HCT116 (cell line): ENCODE measurements at regions not wholly inside any gene's neighbourhood (a gene's known extent, or its start where the extent isn't known, plus 50 kb on each side); places are given as distances from the start of the nearest gene placed in this dataset.

Source experiments
- ATAC-seq: fragments of 200-7000 bp; cut with Tn5 transposase; 2 replicates; pipeline ENCODE4 v1.9.1; 2020; ENCODE audit warnings: mild to moderate bottlenecking, moderate library complexity
- BruUV-seq: library from RNA; stranded (reverse); fragments of 400-500 nt; replicated peaks from 2 replicates; lab custom pipeline; 2021; lab: Mats Ljungman, UMichigan
- CTCF ChIA-PET: fragments of 300-600 bp; sonication (Branson Sonifier 250); formaldehyde crosslinking; loops from one replicate; lab custom pipeline; 2021; ENCODE audit warnings: antibody characterized with exemption; lab: Charles Lee
- POLR2A ChIA-PET: fragments of 300-600, 350-600 bp; sonication (Branson Sonifier 250); formaldehyde crosslinking; loops from one replicate; lab custom pipeline; 2021; ENCODE audit warnings: antibody characterized with exemption; lab: Charles Lee
- RAD21 ChIA-PET, 2 experiments: fragments of 300-600 bp; sonication (Branson Sonifier 250); formaldehyde crosslinking; loops; one replicate each; lab custom pipeline; 2023; ENCODE audit warnings: low total read pairs in 2 of 2; ENCODE audit not compliant: uncharacterized antibody in 2 of 2, unreplicated experiment in 2 of 2, low non-redundant PET in 1 of 2; lab: Charles Lee
- DNase-seq: peaks from one replicate; pipeline ENCODE4 v3.0.0-alpha.2; 2010; ENCODE audit warnings: low read depth, low spot score
- H2AFZ ChIP-seq: fragments of 200-600 bp; shearing (Covaris generic), sonication (generic); 2 replicates; pipeline ENCODE4 v1.6.1; 2017; ENCODE audit warnings: low read depth, mixed run types, mixed read lengths, antibody characterized with exemption, low read length; ENCODE audit not compliant: poor library complexity, severe bottlenecking
- H3K27ac ChIP-seq: 2 replicates; pipeline ENCODE4 v1.5.1; 2012; ENCODE audit warnings: low read depth, low read length
- H3K27me3 ChIP-seq: fragments of 200-600 bp; sonication (generic); 2 replicates; pipeline ENCODE4 v1.6.1; 2016; ENCODE audit warnings: mixed run types, low read length, mixed read lengths; ENCODE audit not compliant: insufficient read depth
- H3K36me3 ChIP-seq, 2 experiments: fragments of 200-500 bp in 1 of 2; fragments of 200-600 bp in 1 of 2; sonication (Bioruptor generic) in 1 of 2; sonication (generic) in 1 of 2; 2 replicates each; pipeline versions ENCODE4 v1.5.1 to v1.6.1; 2014 to 2016; ENCODE audit warnings: low read length in 2 of 2, inconsistent platforms in 1 of 2, mixed read lengths in 1 of 2, mixed run types in 1 of 2; ENCODE audit not compliant: insufficient read depth in 2 of 2, control insufficient read depth in 1 of 2
- H3K4me1 ChIP-seq, 2 experiments: fragments of 200-600 bp in 1 of 2; sonication (generic) in 1 of 2; 2 replicates each; pipeline versions ENCODE4 v1.5.1 to v1.6.1; 2012 to 2017; ENCODE audit warnings: low read length in 2 of 2, inconsistent platforms in 1 of 2, mild to moderate bottlenecking in 1 of 2, mixed read lengths in 1 of 2, mixed run types in 1 of 2, moderate library complexity in 1 of 2; ENCODE audit not compliant: insufficient read depth in 2 of 2, control insufficient read depth in 1 of 2
- H3K4me2 ChIP-seq: fragments of 200-600 bp; sonication (generic); 2 replicates; pipeline ENCODE4 v1.6.1; 2017; ENCODE audit warnings: mixed run types, low read length, mixed read lengths
- H3K4me3 ChIP-seq, 2 experiments: fragments of 200-600 bp in 1 of 2; sonication (generic) in 1 of 2; replicated peaks in 1 of 2; 2 replicates each; pipeline ENCODE4 v1.5.1; 2011 to 2016; ENCODE audit warnings: low read length in 2 of 2, control low read depth in 1 of 2, low read depth in 1 of 2, mild to moderate bottlenecking in 1 of 2, mixed read lengths in 1 of 2, mixed run types in 1 of 2
- H3K79me2 ChIP-seq: fragments of 200-600 bp; sonication (generic); 2 replicates; pipeline ENCODE4 v1.6.1; 2017; ENCODE audit warnings: mild to moderate bottlenecking, mixed run types, low read length, moderate library complexity, mixed read lengths; ENCODE audit not compliant: insufficient read depth
- H3K9ac ChIP-seq: fragments of 200-600 bp; sonication (generic); 2 replicates; pipeline ENCODE4 v1.6.1; 2016; ENCODE audit warnings: low read length, mixed read lengths
- H3K9me2 ChIP-seq: fragments of 200-600 bp; sonication (generic), shearing (Covaris generic); 2 replicates; pipeline ENCODE4 v1.6.1; 2017; ENCODE audit warnings: mixed run types, mild to moderate bottlenecking, moderate library complexity; ENCODE audit not compliant: insufficient read depth
- H3K9me3 ChIP-seq, 2 experiments: fragments of 200-500 bp in 1 of 2; fragments of 200-600 bp in 1 of 2; sonication (Bioruptor generic) in 1 of 2; sonication (generic) in 1 of 2; 2 replicates each; pipeline ENCODE4 v1.6.1; 2014 to 2017; ENCODE audit warnings: low read length in 2 of 2, mixed read lengths in 2 of 2, inconsistent platforms in 1 of 2, low read depth in 1 of 2, mild to moderate bottlenecking in 1 of 2, mixed run types in 1 of 2, moderate library complexity in 1 of 2; ENCODE audit not compliant: control insufficient read depth in 1 of 2, insufficient read depth in 1 of 2
- H4K20me1 ChIP-seq: fragments of 200-600 bp; sonication (generic), shearing (Covaris generic); 2 replicates; pipeline ENCODE4 v1.6.1; 2017; ENCODE audit warnings: mixed run types, mild to moderate bottlenecking, moderate library complexity; ENCODE audit not compliant: insufficient read depth
- ATF3 ChIP-seq: IDR thresholded peaks from 2 replicates; pipeline ENCODE4 v1.6.1; 2012
- CBX3 ChIP-seq: IDR thresholded peaks from 2 replicates; pipeline ENCODE4 v1.6.1; 2012; ENCODE audit warnings: low read depth
- CEBPB ChIP-seq: IDR thresholded peaks from 2 replicates; pipeline ENCODE4 v1.6.1; 2012; ENCODE audit warnings: low read depth
- EGR1 ChIP-seq: IDR thresholded peaks from 2 replicates; pipeline ENCODE4 v1.6.1; 2012; ENCODE audit warnings: low read depth
- ELF1 ChIP-seq: IDR thresholded peaks from 2 replicates; pipeline ENCODE4 v1.6.1; 2012; ENCODE audit warnings: low read depth, borderline replicate concordance
- EZH2 ChIP-seq: fragments of 200-600 bp; sonication (generic); IDR thresholded peaks from 2 replicates; pipeline ENCODE4 v1.6.1; 2017; ENCODE audit warnings: antibody characterized with exemption, mixed run types
- EZH2phosphoT487 ChIP-seq: fragments of 200-600 bp; IDR thresholded peaks from 2 replicates; pipeline ENCODE4 v1.6.1; 2018; ENCODE audit warnings: antibody characterized with exemption, borderline replicate concordance
- FOSL1 ChIP-seq: IDR thresholded peaks from 2 replicates; pipeline ENCODE4 v1.6.1; 2012; ENCODE audit warnings: low read depth
- MAX ChIP-seq: IDR thresholded peaks from 2 replicates; pipeline ENCODE4 v1.6.1; 2012
- POLR2A ChIP-seq: IDR thresholded peaks from 2 replicates; pipeline ENCODE4 v1.7.0; 2011; ENCODE audit warnings: borderline replicate concordance; ENCODE audit not compliant: insufficient read depth, insufficient read length; ENCODE audit errors: extremely low read depth
- POLR2AphosphoS5 ChIP-seq: IDR thresholded peaks from 2 replicates; pipeline ENCODE4 v1.6.1; 2011; ENCODE audit warnings: mild to moderate bottlenecking, low read depth, low read length, moderate library complexity
- SIN3A ChIP-seq: IDR thresholded peaks from 2 replicates; pipeline ENCODE4 v1.6.1; 2012; ENCODE audit warnings: low read depth
- SRF ChIP-seq: IDR thresholded peaks from 2 replicates; pipeline ENCODE4 v1.6.1; 2012; ENCODE audit warnings: low read depth
- TCF7L2 ChIP-seq: IDR thresholded peaks from 2 replicates; pipeline ENCODE4 v1.7.0; 2011; ENCODE audit warnings: borderline replicate concordance, inconsistent platforms; ENCODE audit not compliant: insufficient read depth, insufficient read length; ENCODE audit errors: extremely low read depth
- YY1 ChIP-seq: IDR thresholded peaks from 2 replicates; pipeline ENCODE4 v1.6.1; 2011; ENCODE audit warnings: low read length, low read depth, moderate library complexity, mild to moderate bottlenecking; ENCODE audit not compliant: insufficient replicate concordance; ENCODE audit errors: extremely low read depth
- ZBTB33 ChIP-seq: IDR thresholded peaks from 2 replicates; pipeline ENCODE4 v1.6.1; 2011; ENCODE audit warnings: mild to moderate bottlenecking, low read length, moderate library complexity; ENCODE audit not compliant: insufficient replicate concordance; ENCODE audit errors: extremely low read depth
- ZFX ChIP-seq: fragments of 450-650 bp; IDR thresholded peaks from 2 replicates; pipeline ENCODE4 v1.6.1; 2017
- ZNF274 ChIP-seq: fragments of 200-500 bp; sonication (Bioruptor generic); IDR thresholded peaks from 2 replicates; pipeline ENCODE4 v1.6.1; 2014; ENCODE audit warnings: mild to moderate bottlenecking, low read depth, low read length, inconsistent platforms
- intact Hi-C: fragments of 100-400 bp; cut with micrococcal nuclease; formaldehyde crosslinking; loops from 2 replicates; pipeline ENCODE4 v1.10.0; 2022

GRCh38 chr9:118423721-118424120 is 719.5 kb downstream of the TLR4 start:
- Histone ChIP-seq H3K27ac (no peak overlapping the region), H3K9me3 (peaks cover 7 to 9% of the 10 kb centered on the region in 2 experiments; a peak in 2 of 4 replicates), H3K79me2 (no peaks in the 10 kb centered on the region), H3K9ac (no peak overlapping the region), H3K27me3 (no peaks in the 10 kb centered on the region), H3K9me2 (no peaks in the 10 kb centered on the region), H3K4me2 (no peak overlapping the region), H3K4me1 (no peaks in the 10 kb centered on the region), H3K36me3 (no peaks in the 10 kb centered on the region), H2AFZ (no peak overlapping the region), H4K20me1 (no peaks in the 10 kb centered on the region), H3K4me3 (no peak overlapping the region)
- no peak for TF ChIP-seq TCF7L2
- no peak for TF ChIP-seq ATF3
- no peak for TF ChIP-seq POLR2AphosphoS5
- TF ChIP-seq MAX = no peak
- TF ChIP-seq YY1 = no peak
- TF ChIP-seq SIN3A = no peak
- TF ChIP-seq CBX3 = no peak
- TF ChIP-seq ELF1 = no peak
- no peak for TF ChIP-seq SRF
- no peak for TF ChIP-seq POLR2A
- no peak for TF ChIP-seq ZBTB33
- TF ChIP-seq FOSL1 = no peak
- no peak for TF ChIP-seq EGR1
- no peak for TF ChIP-seq EZH2phosphoT487
- TF ChIP-seq ZNF274 = no peak
- TF ChIP-seq EZH2 = no peak
- no peak for TF ChIP-seq ZFX
- TF ChIP-seq CEBPB = no peak
- RAD21 ChIA-PET = no interaction called here
- CTCF ChIA-PET = no interaction called here
- no peak for ATAC-seq
- POLR2A ChIA-PET = no interaction called here
- intact Hi-C loops = no loop called here
- no peak for DNase-seq
- BruUV-seq = no TSS peak
